Esophagus squamous epithelium (tissue), 5 donors: ENCODE measurements at regions not wholly inside any gene's neighbourhood (a gene's known extent, or its start where the extent isn't known, plus 50 kb on each side); places are given as distances from the start of the nearest gene placed in this dataset.

Source experiments
- DNase-seq: peaks from one replicate; lab custom pipeline; 2025; lab: John Stamatoyannopoulos, UW
- H3K27ac ChIP-seq, 4 donors: fragments of 200-600 bp; sonication (generic); one replicate each; pipeline ENCODE4 v1.5.1; 2016 to 2019; ENCODE audit warnings: mild to moderate bottlenecking in 1 of 4
- H3K27me3 ChIP-seq, 4 donors: fragments of 200-600 bp; sonication (generic); 1 replicate in 3 of 4; 2 replicates in 1 of 4; pipeline versions ENCODE4 v1.5.1 to v1.6.0; 2017 to 2021; ENCODE audit warnings: antibody characterized with exemption in 1 of 4
- H3K36me3 ChIP-seq, 3 donors: fragments of 200-600 bp; sonication (generic); one replicate each; pipeline ENCODE4 v1.5.1; 2016 to 2019
- H3K4me1 ChIP-seq, 3 donors: fragments of 200-600 bp; sonication (generic); one replicate each; pipeline ENCODE4 v1.5.1; 2017 to 2019
- H3K4me3 ChIP-seq, 4 donors: fragments of 200-600 bp; sonication (generic); 1 replicate in 3 of 4; 2 replicates in 1 of 4; pipeline ENCODE4 v1.5.1; 2016 to 2019; ENCODE audit warnings: mild to moderate bottlenecking in 2 of 4, moderate library complexity in 1 of 4
- H3K9me3 ChIP-seq, 3 donors: fragments of 200-600 bp; sonication (generic); one replicate each; pipeline ENCODE4 v1.5.1; 2016 to 2019
- POLR2A ChIP-seq, 4 donors: fragments of 450-650 bp; IDR thresholded peaks; one replicate each; pipeline ENCODE4 v1.6.1; 2017; ENCODE audit warnings: antibody characterized with exemption in 4 of 4, mild to moderate bottlenecking in 4 of 4, moderate library complexity in 3 of 4
- WGBS, 2 donors: methylation state at CpG; one replicate each; pipeline ENCODE4 v1.1.5; 2018; 5-methylcytosine and 5-hydroxymethylcytosine counted together
- intact Hi-C: fragments of 100-400 bp; cut with DNase I; formaldehyde crosslinking; loops from one replicate; pipeline ENCODE4 v1.15.0; 2022
- TF ChIP-seq, protein P1 (sequence below), 6 experiments: fragments of 450-650 bp in 4 of 6; fragments of 200-600 bp in 2 of 6; sonication (generic) in 2 of 6; IDR thresholded peaks; one replicate each; pipeline ENCODE4 v1.5.1; 2016 to 2019; ENCODE audit warnings: antibody characterized with exemption in 6 of 6, mild to moderate bottlenecking in 4 of 6, moderate library complexity in 4 of 6
- donor health status: DM: yes; HTN: yes; CAD: no.

DNA sequence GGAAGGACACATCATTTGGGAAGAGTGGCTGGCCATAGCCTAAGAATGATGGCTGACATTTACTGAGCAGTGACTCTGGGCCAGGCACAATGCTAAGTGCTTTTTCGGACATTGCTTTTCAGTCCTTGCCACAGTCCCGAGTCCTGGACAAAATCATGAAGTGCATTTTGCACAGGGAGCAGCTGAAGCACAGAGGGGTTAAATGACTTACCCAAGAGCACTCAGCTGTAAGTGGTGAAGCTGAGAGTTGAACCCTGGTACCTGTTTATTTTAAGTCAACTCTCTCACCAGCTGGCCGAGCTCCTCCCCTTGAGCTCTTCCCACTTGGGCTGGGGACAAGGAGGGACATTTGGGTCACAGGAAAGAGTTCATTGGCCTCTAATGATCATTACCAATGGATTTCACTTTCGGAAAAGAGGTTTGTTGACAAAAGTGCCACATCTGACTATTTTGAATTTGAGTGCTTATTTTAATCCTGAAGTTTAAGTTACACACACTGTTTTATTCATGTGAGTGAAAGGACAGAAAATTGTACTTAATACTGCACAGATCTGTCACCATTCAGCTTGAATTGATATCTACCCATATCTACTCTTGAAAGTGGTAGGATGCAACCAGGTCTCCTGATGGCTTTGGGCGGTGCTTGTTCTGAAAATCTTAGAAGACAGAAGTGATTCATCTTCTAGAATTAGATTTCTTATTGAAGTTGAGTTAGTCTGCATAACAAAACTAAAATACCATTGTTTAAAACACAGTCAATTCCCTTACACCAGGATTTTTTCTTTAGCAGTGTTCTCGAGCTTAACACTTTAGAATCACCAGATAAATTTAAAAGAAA lies 368.7 kb upstream of the PROK2 start:
- no peak for DNase-seq
- H3K9me3 ChIP-seq = no peaks in the 10 kb centered on the region
- no peaks in the 10 kb centered on the region for H3K36me3 ChIP-seq
- 79 to 87% methylated on average over 4 to 6 of the region's 6 CpGs for WGBS, 2 donors
- TF ChIP-seq, protein P1, sequence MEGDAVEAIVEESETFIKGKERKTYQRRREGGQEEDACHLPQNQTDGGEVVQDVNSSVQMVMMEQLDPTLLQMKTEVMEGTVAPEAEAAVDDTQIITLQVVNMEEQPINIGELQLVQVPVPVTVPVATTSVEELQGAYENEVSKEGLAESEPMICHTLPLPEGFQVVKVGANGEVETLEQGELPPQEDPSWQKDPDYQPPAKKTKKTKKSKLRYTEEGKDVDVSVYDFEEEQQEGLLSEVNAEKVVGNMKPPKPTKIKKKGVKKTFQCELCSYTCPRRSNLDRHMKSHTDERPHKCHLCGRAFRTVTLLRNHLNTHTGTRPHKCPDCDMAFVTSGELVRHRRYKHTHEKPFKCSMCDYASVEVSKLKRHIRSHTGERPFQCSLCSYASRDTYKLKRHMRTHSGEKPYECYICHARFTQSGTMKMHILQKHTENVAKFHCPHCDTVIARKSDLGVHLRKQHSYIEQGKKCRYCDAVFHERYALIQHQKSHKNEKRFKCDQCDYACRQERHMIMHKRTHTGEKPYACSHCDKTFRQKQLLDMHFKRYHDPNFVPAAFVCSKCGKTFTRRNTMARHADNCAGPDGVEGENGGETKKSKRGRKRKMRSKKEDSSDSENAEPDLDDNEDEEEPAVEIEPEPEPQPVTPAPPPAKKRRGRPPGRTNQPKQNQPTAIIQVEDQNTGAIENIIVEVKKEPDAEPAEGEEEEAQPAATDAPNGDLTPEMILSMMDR (IDR thresholded peaks at IDR 0.05) = no peak
- no peak for TF ChIP-seq POLR2A (IDR thresholded peaks at IDR 0.05)
- peak overlapping the region in 1 of 4 donors; percentile 52 for H3K4me3 ChIP-seq
- peaks cover 0 to 37% (median 21%) of the 10 kb centered on the region in 3 donors for H3K4me1 ChIP-seq
- peak overlapping the region; percentile 14 to 74 (median 68) for H3K27ac ChIP-seq
- H3K27me3 ChIP-seq = no peaks in the 10 kb centered on the region
- intact Hi-C loops = no loop called here

DNA sequence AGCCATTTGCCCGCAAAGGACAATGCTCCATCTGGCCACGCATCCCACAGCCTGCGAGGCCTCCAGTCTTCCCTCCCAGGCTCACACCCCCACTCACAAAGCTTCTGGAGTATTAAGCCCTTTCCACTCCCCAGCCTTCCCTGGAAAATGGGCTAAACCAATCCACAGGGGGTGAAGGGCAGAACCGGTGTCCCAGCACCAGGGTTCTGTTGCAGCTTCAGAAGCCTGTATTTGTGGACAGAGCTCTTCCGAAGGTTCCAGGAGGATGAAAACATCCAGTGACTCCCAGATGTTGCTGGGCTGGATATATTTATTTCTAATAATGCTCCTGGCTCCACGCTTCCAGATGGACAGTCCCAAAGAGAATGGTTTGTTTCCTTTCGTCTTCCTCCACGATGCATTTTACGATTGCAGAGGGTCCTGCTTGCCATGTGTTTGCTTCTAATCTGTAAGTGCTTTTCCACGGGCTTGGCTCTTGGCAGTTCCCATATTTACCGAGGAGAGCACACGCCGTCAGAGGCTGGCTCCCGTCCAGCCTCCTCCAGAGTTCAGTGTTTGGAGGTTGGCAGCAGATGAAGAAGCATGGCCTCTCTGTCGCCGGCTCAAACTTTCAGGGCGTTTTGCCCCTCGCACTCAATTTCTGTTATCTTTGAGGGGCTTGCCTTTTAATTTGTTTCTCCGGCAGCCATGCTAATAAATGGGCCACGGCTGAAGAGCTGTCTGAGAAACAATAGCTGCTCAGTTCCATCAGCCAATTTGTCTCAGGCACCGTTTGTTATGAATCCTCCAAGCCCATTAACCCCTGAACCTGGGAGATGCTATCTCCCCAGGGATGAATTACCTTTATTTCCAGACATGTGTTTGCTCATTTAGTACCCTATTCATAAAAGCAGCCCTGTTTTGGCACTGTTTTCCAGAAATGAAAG lies 367.9 kb upstream of the PROK2 start:
- TF ChIP-seq, protein P1 (IDR thresholded peaks at IDR 0.05) = no peak
- no peak for TF ChIP-seq POLR2A (IDR thresholded peaks at IDR 0.05)
- Histone ChIP-seq H3K27me3 (no peaks in the 10 kb centered on the region), H3K4me1 (peaks cover 0 to 37% (median 21%) of the 10 kb centered on the region in 3 donors), H3K27ac (peak overlapping the region; percentile 14 to 74 (median 68)), H3K9me3 (no peaks in the 10 kb centered on the region), H3K4me3 (peak overlapping the region in 3 of 4 donors; percentile 18 to 52 (median 26)), H3K36me3 (no peaks in the 10 kb centered on the region)
- 24 to 34% methylated on average over 16 to 18 of the region's 21 CpGs for WGBS, 2 donors
- no peak for DNase-seq
- intact Hi-C loops = no loop called here

DNA sequence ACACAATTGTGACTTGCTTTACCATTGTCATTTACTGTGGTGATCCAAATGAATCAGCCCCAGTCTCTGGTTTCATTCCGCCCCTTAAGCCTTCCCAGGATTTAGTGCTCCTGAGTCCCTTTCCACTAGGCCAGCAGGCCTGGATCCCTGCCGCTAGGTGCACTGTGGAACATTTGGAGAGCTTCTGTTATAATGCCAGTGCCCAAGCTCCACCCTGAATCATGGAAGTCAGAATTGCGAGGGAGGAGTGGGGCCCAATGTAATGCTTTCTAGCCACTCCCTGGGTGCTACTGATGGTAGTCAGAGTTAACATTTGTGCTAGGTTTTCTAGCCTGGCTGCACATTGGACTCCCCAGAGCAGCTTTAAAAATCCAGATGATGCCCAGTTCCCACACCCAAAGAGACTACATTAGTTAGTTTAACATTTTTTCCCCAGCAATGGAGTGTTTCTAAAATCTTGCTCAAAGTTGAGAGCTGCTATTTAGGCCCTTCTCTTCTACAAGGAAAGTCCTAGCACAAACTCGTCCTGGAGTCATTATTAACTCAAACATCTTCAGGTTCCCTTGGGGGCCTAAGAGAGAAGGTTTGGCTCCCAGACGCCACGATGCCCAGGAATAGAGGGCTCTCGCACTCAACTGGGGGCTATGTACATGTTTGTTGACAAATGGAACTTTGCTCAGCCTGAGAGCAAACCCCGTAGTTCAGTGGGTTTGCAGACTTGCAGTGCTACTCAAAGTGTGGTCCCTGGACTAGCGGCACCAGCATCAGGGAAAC lies 366.7 kb upstream of the PROK2 start:
- peak overlapping the region in 2 of 4 donors; percentile 71 to 74 for H3K27ac ChIP-seq
- peaks cover 0 to 37% (median 21%) of the 10 kb centered on the region in 3 donors for H3K4me1 ChIP-seq
- no peaks in the 10 kb centered on the region for H3K9me3 ChIP-seq
- TF ChIP-seq POLR2A (IDR thresholded peaks at IDR 0.05) = no peak
- TF ChIP-seq, protein P1 (IDR thresholded peaks at IDR 0.05) = no peak
- WGBS, 2 donors = 89 to 90% methylated on average over 7 to 8 of the region's 9 CpGs
- no peak overlapping the region for H3K4me3 ChIP-seq
- intact Hi-C loops = no loop called here
- no peaks in the 10 kb centered on the region for H3K27me3 ChIP-seq
- H3K36me3 ChIP-seq = no peaks in the 10 kb centered on the region
- no peak for DNase-seq

DNA sequence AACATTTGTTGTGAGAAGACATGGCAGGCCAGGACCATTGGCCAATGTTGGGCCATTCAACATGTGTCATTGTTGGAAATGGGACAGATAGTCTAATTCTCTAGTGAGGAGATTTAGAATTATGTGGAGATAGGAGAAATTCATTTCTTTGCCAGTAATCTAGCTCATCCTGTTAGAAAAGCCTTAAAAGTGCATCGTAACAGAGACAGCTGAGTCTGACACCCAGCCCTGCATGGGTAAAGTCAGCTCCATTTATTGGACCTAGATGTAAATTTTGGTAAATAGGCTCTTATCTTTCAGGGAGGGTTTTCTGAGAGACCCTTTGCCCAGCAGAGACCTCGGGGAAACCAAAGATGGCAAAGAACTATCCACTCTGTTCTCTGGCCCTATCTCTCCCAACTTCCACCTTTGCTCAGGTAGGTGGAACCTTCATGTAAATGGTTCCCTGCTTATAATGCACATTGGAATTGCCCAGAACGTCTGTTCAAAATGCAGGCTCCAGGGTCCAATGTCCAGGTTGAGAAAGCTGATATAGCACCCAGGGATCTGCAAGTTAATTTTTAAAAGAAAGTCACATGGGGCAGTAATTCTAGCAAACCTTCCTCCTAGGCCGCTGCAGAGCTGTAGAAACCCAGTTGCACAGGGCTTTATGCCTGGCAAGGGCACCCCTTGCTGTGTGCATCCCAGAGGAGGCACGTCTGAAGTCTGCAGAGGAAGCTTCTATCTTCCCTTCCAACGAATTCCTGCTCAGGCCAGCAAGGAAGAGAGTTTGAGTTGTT lies 365.9 kb upstream of the PROK2 start:
- Histone ChIP-seq H3K9me3 (no peaks in the 10 kb centered on the region), H3K4me1 (peaks cover 0 to 33% (median 21%) of the 10 kb centered on the region in 3 donors), H3K4me3 (no peak overlapping the region), H3K27me3 (no peaks in the 10 kb centered on the region), H3K27ac (no peak overlapping the region), H3K36me3 (no peaks in the 10 kb centered on the region)
- DNase-seq = no peak
- intact Hi-C loops = no loop called here
- TF ChIP-seq POLR2A (IDR thresholded peaks at IDR 0.05) = no peak
- TF ChIP-seq, protein P1 (IDR thresholded peaks at IDR 0.05) = no peak
- 77 to 86% methylated on average over 6 of the region's 6 CpGs for WGBS, 2 donors
